Fibroblast of lung (primary cell): ENCODE measurements at regions not wholly inside any gene's neighbourhood (a gene's known extent, or its start where the extent isn't known, plus 50 kb on each side); places are given as distances from the start of the nearest gene placed in this dataset.

Experiments
- EZH2 ChIP-seq: IDR thresholded peaks from 2 replicates; pipeline ENCODE4 v1.5.1; 2012; ENCODE audit warnings: low read length, control low read depth, mild to moderate bottlenecking; ENCODE audit errors: missing control alignments
- TF ChIP-seq, protein P1 (sequence below), 2 donors: IDR thresholded peaks in 1 of 2; conservative IDR thresholded peaks in 1 of 2; 1 replicate in 1 of 2; 2 replicates in 1 of 2; pipeline ENCODE4 v1.5.1; 2011 to 2012; ENCODE audit warnings: low read length in 2 of 2, control low read depth in 1 of 2, inconsistent platforms in 1 of 2, low read depth in 1 of 2, mild to moderate bottlenecking in 1 of 2

DNA sequence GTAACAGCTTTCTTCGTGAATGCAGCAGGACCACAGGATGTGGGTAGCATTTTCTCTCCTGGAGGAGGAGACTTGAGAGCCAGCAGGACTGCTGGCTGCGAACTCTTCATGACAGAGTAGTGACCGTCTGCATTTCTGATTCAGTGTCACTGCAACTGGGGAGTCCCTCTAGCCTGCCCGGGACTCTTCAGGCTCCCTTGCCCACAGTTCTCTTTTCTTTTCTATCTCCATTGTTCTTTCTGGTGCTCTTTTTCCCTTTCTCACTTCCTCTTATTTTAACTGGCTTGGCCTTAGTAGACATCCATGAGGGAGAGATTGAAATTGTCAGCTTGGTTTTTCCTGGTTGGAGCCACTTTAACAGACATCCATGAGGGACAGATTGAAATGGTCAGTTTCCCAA, 49.9 kb upstream of the P2RY1 start:
- TF ChIP-seq, protein P1, sequence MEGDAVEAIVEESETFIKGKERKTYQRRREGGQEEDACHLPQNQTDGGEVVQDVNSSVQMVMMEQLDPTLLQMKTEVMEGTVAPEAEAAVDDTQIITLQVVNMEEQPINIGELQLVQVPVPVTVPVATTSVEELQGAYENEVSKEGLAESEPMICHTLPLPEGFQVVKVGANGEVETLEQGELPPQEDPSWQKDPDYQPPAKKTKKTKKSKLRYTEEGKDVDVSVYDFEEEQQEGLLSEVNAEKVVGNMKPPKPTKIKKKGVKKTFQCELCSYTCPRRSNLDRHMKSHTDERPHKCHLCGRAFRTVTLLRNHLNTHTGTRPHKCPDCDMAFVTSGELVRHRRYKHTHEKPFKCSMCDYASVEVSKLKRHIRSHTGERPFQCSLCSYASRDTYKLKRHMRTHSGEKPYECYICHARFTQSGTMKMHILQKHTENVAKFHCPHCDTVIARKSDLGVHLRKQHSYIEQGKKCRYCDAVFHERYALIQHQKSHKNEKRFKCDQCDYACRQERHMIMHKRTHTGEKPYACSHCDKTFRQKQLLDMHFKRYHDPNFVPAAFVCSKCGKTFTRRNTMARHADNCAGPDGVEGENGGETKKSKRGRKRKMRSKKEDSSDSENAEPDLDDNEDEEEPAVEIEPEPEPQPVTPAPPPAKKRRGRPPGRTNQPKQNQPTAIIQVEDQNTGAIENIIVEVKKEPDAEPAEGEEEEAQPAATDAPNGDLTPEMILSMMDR (conservative IDR thresholded peaks at IDR 0.05 in 1 of 2, IDR thresholded peaks at IDR 0.05 in 1 of 2; ENCODE audit: low read depth in 1 of 2, low read length in 2 of 2), result no peak
- no peak for TF ChIP-seq EZH2
